ENCODE measurements at regions not wholly inside any gene's neighbourhood (a gene's known extent, or its start where the extent isn't known, plus 50 kb on each side); places are given as distances from the start of the nearest gene placed in this dataset.

GRCh38 chr18:73381016-73381698 lies 513.4 kb upstream of the NETO1 start:
- no peaks in the 10 kb centered on the region for H3K9me3 Mint-ChIP-seq
- peaks cover 9% of the 10 kb centered on the region; the same call in 1 of the 2 replicates for H3K36me3 Mint-ChIP-seq (ENCODE audit: low read depth)
- no peak for TF ChIP-seq CTCF (IDR thresholded peaks at IDR 0.05)
- H3K27ac Mint-ChIP-seq: peak overlapping the region; percentile 63
- H3K4me3 Mint-ChIP-seq: 0 out of 2 replicates have a peak overlapping the region, but pooled peaks have one; percentile 9
- H3K4me1 Mint-ChIP-seq (ENCODE audit: low read depth): peaks cover 30% of the 10 kb centered on the region
- H3K27me3 Mint-ChIP-seq (ENCODE audit: insufficient read depth): no peaks in the 10 kb centered on the region
- DNase-seq: peak; percentile 49

- Mint-ChIP-seq H3K4me1 (ENCODE audit: low read depth) (peaks cover 29% of the 10 kb centered on the region), H3K27ac (peak overlapping the region; percentile 71), H3K9me3 (no peaks in the 10 kb centered on the region; the same call in 1 of the 2 replicates), H3K4me3 (no peak overlapping the region), H3K27me3 (ENCODE audit: insufficient read depth) (no peaks in the 10 kb centered on the region), H3K36me3 (ENCODE audit: low read depth) (peaks cover 15% of the 10 kb centered on the region)
- no peak for DNase-seq
- TF ChIP-seq CTCF (IDR thresholded peaks at IDR 0.05): no peak
These were observed 498.9 kb upstream of the NETO1 start for GRCh38 chr18:73366713-73367112.

GRCh38 chr18:73365018-73365417 lies 497.2 kb upstream of the NETO1 start:
- Mint-ChIP-seq H3K4me1 (ENCODE audit: low read depth) (peaks cover 29% of the 10 kb centered on the region), H3K4me3 (peak overlapping the region; percentile 55), H3K27ac (peak overlapping the region; percentile 82), H3K9me3 (no peaks in the 10 kb centered on the region; the same call in 1 of the 2 replicates), H3K36me3 (ENCODE audit: low read depth) (0 out of 2 replicates have a peak, but pooled peaks cover 3% of the 10 kb centered on the region), H3K27me3 (ENCODE audit: insufficient read depth) (no peaks in the 10 kb centered on the region)
- DNase-seq: peak; percentile 92
- TF ChIP-seq CTCF (IDR thresholded peaks at IDR 0.05): no peak

- Mint-ChIP-seq H3K9me3 (no peaks in the 10 kb centered on the region), H3K36me3 (ENCODE audit: low read depth) (no peaks in the 10 kb centered on the region), H3K4me3 (no peak overlapping the region), H3K27ac (no peak overlapping the region), H3K27me3 (ENCODE audit: insufficient read depth) (no peaks in the 10 kb centered on the region), H3K4me1 (ENCODE audit: low read depth) (peaks cover 29% of the 10 kb centered on the region)
- no peak for DNase-seq
- no peak for TF ChIP-seq CTCF (IDR thresholded peaks at IDR 0.05)
These were observed 487.3 kb upstream of the NETO1 start for GRCh38 chr18:73355121-73355520.

GRCh38 chr18:73352546-73352945 lies 484.8 kb upstream of the NETO1 start:
- no peak for DNase-seq
- H3K27ac Mint-ChIP-seq: no peak overlapping the region
- H3K36me3 Mint-ChIP-seq (ENCODE audit: low read depth): no peaks in the 10 kb centered on the region
- peaks cover 17% of the 10 kb centered on the region for H3K4me1 Mint-ChIP-seq (ENCODE audit: low read depth)
- H3K27me3 Mint-ChIP-seq (ENCODE audit: insufficient read depth): no peaks in the 10 kb centered on the region
- no peak overlapping the region for H3K4me3 Mint-ChIP-seq
- H3K9me3 Mint-ChIP-seq: no peaks in the 10 kb centered on the region
- no peak for TF ChIP-seq CTCF (IDR thresholded peaks at IDR 0.05)

Measured in HFFc6 (cell line).